Gastrocnemius medialis (tissue), 4 donors: ENCODE measurements at regions not wholly inside any gene's neighbourhood (a gene's known extent, or its start where the extent isn't known, plus 50 kb on each side); places are given as distances from the start of the nearest gene placed in this dataset.

Experiments used
- POLR2A ChIP-seq, 2 donors: fragments of 450-650 bp; IDR thresholded peaks; one replicate each; pipeline ENCODE4 v1.6.1; 2017; ENCODE audit warnings: antibody characterized with exemption in 2 of 2, mild to moderate bottlenecking in 2 of 2, moderate library complexity in 2 of 2
- TF ChIP-seq, protein P1 (sequence below), 5 experiments: fragments of 450-650 bp in 3 of 5; fragments of 200-600 bp in 2 of 5; sonication (generic) in 2 of 5; IDR thresholded peaks in 4 of 5; conservative IDR thresholded peaks in 1 of 5; 1 replicate in 4 of 5; 2 replicates in 1 of 5; pipeline ENCODE4 v1.5.1; 2016 to 2019; ENCODE audit warnings: antibody characterized with exemption in 5 of 5, mild to moderate bottlenecking in 3 of 5, moderate library complexity in 3 of 5

DNA sequence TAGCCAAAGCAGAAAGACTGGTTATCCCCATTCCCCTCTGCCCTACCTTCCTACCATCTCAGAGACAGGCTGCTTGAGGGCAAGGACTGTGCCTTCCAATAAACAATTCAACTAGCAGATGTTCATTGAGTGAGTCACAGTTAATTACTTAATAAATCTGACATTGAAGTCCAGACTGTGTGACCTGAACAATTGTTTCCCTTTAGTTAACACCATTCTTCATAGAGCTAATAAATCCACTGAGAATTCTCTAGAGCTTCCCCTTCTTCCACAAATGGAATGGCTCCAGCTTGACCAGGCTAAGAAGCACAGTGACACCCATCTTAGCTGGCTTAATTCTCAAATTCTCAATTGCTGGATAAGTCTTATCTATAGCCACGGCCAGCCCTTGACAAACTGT lies 61.9 kb upstream of the GJA5 start:
- TF ChIP-seq, protein P1, sequence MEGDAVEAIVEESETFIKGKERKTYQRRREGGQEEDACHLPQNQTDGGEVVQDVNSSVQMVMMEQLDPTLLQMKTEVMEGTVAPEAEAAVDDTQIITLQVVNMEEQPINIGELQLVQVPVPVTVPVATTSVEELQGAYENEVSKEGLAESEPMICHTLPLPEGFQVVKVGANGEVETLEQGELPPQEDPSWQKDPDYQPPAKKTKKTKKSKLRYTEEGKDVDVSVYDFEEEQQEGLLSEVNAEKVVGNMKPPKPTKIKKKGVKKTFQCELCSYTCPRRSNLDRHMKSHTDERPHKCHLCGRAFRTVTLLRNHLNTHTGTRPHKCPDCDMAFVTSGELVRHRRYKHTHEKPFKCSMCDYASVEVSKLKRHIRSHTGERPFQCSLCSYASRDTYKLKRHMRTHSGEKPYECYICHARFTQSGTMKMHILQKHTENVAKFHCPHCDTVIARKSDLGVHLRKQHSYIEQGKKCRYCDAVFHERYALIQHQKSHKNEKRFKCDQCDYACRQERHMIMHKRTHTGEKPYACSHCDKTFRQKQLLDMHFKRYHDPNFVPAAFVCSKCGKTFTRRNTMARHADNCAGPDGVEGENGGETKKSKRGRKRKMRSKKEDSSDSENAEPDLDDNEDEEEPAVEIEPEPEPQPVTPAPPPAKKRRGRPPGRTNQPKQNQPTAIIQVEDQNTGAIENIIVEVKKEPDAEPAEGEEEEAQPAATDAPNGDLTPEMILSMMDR (IDR thresholded peaks at IDR 0.05 in 4 of 5, conservative IDR thresholded peaks at IDR 0.05 in 1 of 5), result no peak
- TF ChIP-seq POLR2A (IDR thresholded peaks at IDR 0.05), result no peak
